GM12878 (cell line): ENCODE measurements at regions not wholly inside any gene's neighbourhood (a gene's known extent, or its start where the extent isn't known, plus 50 kb on each side); places are given as distances from the start of the nearest gene placed in this dataset.

Experiments used
- CEBPB ChIP-seq, 2 experiments: fragments of 150-350 bp in 1 of 2; IDR thresholded peaks; 2 replicates each; pipeline ENCODE4 v1.6.1; 2012 to 2014; ENCODE audit warnings: low read depth in 2 of 2, low read length in 2 of 2, borderline replicate concordance in 1 of 2, inconsistent platforms in 1 of 2
- HDAC6 ChIP-seq: fragments of 200-600 bp; sonication (generic); IDR thresholded peaks from one replicate; pipeline ENCODE4 v1.8.0; 2017; ENCODE audit warnings: antibody characterized with exemption; ENCODE audit not compliant: unreplicated experiment
- TARDBP ChIP-seq: IDR thresholded peaks from 2 replicates; pipeline ENCODE4 v1.6.1; 2016; ENCODE audit warnings: borderline replicate concordance
- TF ChIP-seq, protein P1 (sequence below): IDR thresholded peaks from 2 replicates; pipeline ENCODE4 v1.6.1; 2011; ENCODE audit warnings: borderline replicate concordance, low read depth, mild to moderate bottlenecking, moderate library complexity, mixed read lengths, low read length; ENCODE audit not compliant: insufficient read depth; ENCODE audit errors: extremely low read length

DNA sequence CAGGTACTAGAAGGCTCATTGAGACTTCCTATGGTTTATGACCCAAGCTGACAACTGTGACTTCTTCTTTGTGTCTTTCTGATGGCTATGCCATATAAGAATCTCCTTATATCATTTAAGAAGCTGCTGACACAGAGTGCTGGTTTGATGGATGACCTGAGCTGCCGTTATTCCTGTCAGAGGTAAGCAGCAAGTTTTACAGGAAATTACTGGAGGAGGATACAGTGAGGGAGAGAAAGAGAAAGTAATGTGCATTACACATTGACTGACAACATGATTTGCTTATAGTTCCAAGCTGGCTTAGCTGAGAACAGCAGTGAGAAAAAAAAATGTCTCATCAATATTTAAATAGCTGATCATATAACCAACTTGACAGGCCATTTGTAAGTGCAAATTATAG, 981.4 kb downstream of the FSCB start:
- TF ChIP-seq TARDBP (no peak), HDAC6 (no peak), CEBPB (IDR thresholded peaks at IDR 0.05; ENCODE audit: borderline replicate concordance in 1 of 2, low read depth in 2 of 2, low read length in 2 of 2) (no peak)
- TF ChIP-seq, protein P1, sequence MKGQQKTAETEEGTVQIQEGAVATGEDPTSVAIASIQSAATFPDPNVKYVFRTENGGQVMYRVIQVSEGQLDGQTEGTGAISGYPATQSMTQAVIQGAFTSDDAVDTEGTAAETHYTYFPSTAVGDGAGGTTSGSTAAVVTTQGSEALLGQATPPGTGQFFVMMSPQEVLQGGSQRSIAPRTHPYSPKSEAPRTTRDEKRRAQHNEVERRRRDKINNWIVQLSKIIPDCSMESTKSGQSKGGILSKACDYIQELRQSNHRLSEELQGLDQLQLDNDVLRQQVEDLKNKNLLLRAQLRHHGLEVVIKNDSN, result no peak
